ENCODE measurements at regions not wholly inside any gene's neighbourhood (a gene's known extent, or its start where the extent isn't known, plus 50 kb on each side); places are given as distances from the start of the nearest gene placed in this dataset.
A peak's percentile ranks its signal among the peaks of the same experiment; 100 is the strongest.

DNA sequence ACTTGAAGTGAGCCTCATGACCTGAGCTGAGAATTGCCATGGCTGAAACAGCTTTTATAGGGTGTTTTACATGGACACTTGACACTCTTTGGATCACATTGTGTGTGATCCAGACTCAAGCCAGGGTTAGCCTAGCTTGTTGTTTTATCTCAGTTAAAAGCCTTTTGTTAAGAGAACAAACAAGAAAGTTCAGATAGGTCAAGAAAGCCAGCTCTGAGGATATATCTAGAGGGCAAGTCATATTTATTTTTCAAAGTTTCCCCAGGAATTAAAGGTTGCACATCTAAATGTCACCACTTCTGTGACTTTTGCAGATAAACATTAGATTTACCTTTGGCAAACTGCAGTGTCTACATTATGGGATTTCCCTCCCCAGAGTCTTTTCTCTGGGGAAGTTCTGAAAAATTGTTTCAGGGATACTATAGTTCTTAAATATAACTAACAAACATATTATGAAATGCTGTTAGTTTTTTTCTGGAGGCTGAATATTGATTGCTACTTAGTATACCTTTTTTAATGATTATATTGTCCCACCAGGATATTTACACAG lies 134.5 kb downstream of the C9orf152 start (continued):
- TF ChIP-seq, protein P1, sequence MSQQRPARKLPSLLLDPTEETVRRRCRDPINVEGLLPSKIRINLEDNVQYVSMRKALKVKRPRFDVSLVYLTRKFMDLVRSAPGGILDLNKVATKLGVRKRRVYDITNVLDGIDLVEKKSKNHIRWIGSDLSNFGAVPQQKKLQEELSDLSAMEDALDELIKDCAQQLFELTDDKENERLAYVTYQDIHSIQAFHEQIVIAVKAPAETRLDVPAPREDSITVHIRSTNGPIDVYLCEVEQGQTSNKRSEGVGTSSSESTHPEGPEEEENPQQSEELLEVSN (IDR thresholded peaks at IDR 0.05; ENCODE audit: borderline replicate concordance, low read depth) = no peak

DNA sequence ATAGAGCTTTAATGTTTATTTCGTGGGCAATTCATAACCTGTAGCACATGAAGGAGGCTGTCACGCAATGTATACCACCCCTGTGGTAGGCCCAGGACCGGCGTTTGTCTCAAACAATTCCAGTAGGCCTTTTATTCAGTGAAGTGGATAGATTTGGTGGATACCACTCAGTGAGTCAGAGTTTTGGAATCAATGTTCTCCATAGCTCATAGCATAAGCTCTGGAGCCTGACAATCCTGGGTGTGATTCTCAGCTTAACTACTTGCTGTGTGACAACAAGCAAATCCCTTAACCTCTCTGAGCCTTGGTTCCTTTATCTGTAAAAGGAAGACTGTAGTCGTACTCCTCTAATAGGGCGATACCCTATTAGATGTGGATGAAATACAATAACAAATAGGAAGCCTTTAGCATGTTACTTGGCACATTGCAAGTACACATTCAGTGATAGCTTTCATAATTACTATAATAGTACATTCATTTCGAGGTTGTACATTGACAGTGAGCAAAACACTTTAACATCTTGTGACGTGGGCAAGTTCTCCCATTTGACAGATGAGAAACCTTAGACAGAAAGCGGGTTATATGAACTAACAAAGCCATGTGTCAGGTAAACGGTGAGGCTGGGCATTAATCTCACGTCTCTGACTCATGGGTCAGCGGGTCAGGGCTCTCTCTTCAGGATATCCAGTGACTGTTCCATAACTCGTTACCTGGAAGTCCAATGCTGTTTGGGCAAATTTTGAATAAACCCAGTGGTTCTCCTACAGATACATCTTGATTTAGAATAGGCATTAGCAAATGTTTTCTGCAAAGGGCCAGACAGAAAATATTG lies 130.8 kb downstream of the C9orf152 start:
- CTCF ChIA-PET = interaction anchor here (0.8 to 1.0 kb wide), 2 partner anchors 19 to 174 kb away, joined by 3 read pairs; no protein-coding TSS in a partner anchor
- peaks cover 33% of the 10 kb centered on the region for H3K4me1 ChIP-seq
- TF ChIP-seq, protein P2, sequence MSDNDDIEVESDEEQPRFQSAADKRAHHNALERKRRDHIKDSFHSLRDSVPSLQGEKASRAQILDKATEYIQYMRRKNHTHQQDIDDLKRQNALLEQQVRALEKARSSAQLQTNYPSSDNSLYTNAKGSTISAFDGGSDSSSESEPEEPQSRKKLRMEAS (IDR thresholded peaks at IDR 0.05) = no peak
- no peak for TF ChIP-seq EHF (CRISPR knock-in tag; IDR thresholded peaks at IDR 0.05)
- TF ChIP-seq ZFP36 (IDR thresholded peaks at IDR 0.05; ENCODE audit: borderline replicate concordance, partially characterized antibody) = peak; percentile 72
- TF ChIP-seq ZC3H11A (IDR thresholded peaks at IDR 0.05) = no peak
- POLR2A ChIA-PET = no interaction called here
- H3K9me3 ChIP-seq = no peaks in the 10 kb centered on the region
- 0 out of 6 replicates have a peak overlapping the region, but pooled peaks of 1 of the 2 experiments have one; percentile 3 for H3K27ac ChIP-seq
- DNase-seq (ENCODE audit: low read depth in 1 of 2, low spot score in 1 of 2) = no peak
- peak in 1 of 2 experiments; percentile 40; a peak in 2 of 6 replicates for ATAC-seq
- WGBS (ENCODE audit: missing lambda C conversion rate) = 72% methylated on average over 13 of the region's 13 CpGs
- H3K4me3 ChIP-seq = no peak overlapping the region
- FAIRE-seq = no peak
- no peak overlapping the region for H3K4me2 ChIP-seq

DNA sequence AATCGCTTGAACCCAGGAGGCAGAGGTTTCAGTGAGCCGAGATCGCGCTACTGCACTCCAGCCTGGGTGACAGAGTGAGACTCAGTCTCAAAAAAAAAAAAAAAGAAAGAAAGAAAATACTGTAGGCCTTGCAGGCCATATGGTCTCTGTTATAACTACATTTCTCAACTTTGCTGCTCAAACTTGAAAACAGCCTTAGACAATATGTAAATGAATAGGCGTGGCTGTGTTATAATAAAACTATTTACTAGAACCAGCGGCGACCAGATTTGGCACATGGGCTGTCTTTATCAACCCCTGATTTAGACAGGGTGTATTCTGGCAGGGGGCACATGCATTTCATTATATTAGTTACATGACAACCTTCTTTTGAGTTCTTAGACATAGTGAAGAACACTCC lies 130.0 kb downstream of the C9orf152 start:
- POLR2A ChIA-PET = no interaction called here
- no peak for ATAC-seq
- TF ChIP-seq TP53 (CRISPR knock-in tag; IDR thresholded peaks at IDR 0.05) (no peak), FOXS1 (CRISPR knock-in tag; IDR thresholded peaks at IDR 0.05) (no peak), NFE2L2 (conservative IDR thresholded peaks at IDR 0.05; ENCODE audit: low read length) (no peak), HOXA7 (CRISPR knock-in tag; IDR thresholded peaks at IDR 0.05) (no peak), KDM1A (IDR thresholded peaks at IDR 0.05; ENCODE audit: low read depth) (no peak), FOSL2 (IDR thresholded peaks at IDR 0.05) (no peak), FOSL2 (CRISPR knock-in tag; IDR thresholded peaks at IDR 0.05) (no peak), KDM5A (IDR thresholded peaks at IDR 0.05) (no peak), RARB (CRISPR knock-in tag; IDR thresholded peaks at IDR 0.05) (no peak), CEBPB (IDR thresholded peaks at IDR 0.05) (no peak), SREBF2 (IDR thresholded peaks at IDR 0.05) (no peak)
- TF ChIP-seq, protein P1 (IDR thresholded peaks at IDR 0.05; ENCODE audit: borderline replicate concordance, low read depth) = no peak
- TF ChIP-seq, protein P3, sequence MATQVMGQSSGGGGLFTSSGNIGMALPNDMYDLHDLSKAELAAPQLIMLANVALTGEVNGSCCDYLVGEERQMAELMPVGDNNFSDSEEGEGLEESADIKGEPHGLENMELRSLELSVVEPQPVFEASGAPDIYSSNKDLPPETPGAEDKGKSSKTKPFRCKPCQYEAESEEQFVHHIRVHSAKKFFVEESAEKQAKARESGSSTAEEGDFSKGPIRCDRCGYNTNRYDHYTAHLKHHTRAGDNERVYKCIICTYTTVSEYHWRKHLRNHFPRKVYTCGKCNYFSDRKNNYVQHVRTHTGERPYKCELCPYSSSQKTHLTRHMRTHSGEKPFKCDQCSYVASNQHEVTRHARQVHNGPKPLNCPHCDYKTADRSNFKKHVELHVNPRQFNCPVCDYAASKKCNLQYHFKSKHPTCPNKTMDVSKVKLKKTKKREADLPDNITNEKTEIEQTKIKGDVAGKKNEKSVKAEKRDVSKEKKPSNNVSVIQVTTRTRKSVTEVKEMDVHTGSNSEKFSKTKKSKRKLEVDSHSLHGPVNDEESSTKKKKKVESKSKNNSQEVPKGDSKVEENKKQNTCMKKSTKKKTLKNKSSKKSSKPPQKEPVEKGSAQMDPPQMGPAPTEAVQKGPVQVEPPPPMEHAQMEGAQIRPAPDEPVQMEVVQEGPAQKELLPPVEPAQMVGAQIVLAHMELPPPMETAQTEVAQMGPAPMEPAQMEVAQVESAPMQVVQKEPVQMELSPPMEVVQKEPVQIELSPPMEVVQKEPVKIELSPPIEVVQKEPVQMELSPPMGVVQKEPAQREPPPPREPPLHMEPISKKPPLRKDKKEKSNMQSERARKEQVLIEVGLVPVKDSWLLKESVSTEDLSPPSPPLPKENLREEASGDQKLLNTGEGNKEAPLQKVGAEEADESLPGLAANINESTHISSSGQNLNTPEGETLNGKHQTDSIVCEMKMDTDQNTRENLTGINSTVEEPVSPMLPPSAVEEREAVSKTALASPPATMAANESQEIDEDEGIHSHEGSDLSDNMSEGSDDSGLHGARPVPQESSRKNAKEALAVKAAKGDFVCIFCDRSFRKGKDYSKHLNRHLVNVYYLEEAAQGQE (IDR thresholded peaks at IDR 0.05) = no peak
- TF ChIP-seq, protein P4, sequence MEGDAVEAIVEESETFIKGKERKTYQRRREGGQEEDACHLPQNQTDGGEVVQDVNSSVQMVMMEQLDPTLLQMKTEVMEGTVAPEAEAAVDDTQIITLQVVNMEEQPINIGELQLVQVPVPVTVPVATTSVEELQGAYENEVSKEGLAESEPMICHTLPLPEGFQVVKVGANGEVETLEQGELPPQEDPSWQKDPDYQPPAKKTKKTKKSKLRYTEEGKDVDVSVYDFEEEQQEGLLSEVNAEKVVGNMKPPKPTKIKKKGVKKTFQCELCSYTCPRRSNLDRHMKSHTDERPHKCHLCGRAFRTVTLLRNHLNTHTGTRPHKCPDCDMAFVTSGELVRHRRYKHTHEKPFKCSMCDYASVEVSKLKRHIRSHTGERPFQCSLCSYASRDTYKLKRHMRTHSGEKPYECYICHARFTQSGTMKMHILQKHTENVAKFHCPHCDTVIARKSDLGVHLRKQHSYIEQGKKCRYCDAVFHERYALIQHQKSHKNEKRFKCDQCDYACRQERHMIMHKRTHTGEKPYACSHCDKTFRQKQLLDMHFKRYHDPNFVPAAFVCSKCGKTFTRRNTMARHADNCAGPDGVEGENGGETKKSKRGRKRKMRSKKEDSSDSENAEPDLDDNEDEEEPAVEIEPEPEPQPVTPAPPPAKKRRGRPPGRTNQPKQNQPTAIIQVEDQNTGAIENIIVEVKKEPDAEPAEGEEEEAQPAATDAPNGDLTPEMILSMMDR (IDR thresholded peaks at IDR 0.05) = no peak
- TF ChIP-seq, protein P5, sequence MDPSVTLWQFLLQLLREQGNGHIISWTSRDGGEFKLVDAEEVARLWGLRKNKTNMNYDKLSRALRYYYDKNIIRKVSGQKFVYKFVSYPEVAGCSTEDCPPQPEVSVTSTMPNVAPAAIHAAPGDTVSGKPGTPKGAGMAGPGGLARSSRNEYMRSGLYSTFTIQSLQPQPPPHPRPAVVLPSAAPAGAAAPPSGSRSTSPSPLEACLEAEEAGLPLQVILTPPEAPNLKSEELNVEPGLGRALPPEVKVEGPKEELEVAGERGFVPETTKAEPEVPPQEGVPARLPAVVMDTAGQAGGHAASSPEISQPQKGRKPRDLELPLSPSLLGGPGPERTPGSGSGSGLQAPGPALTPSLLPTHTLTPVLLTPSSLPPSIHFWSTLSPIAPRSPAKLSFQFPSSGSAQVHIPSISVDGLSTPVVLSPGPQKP (IDR thresholded peaks at IDR 0.05; ENCODE audit: low read depth, low read length) = no peak
- TF ChIP-seq, protein P6, sequence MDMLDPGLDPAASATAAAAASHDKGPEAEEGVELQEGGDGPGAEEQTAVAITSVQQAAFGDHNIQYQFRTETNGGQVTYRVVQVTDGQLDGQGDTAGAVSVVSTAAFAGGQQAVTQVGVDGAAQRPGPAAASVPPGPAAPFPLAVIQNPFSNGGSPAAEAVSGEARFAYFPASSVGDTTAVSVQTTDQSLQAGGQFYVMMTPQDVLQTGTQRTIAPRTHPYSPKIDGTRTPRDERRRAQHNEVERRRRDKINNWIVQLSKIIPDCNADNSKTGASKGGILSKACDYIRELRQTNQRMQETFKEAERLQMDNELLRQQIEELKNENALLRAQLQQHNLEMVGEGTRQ (IDR thresholded peaks at IDR 0.05) = no peak
- TF ChIP-seq, protein P7, sequence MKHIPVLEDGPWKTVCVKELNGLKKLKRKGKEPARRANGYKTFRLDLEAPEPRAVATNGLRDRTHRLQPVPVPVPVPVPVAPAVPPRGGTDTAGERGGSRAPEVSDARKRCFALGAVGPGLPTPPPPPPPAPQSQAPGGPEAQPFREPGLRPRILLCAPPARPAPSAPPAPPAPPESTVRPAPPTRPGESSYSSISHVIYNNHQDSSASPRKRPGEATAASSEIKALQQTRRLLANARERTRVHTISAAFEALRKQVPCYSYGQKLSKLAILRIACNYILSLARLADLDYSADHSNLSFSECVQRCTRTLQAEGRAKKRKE (CRISPR knock-in tag; IDR thresholded peaks at IDR 0.05; ENCODE audit: low read depth) = no peak
- TF ChIP-seq, protein P8, sequence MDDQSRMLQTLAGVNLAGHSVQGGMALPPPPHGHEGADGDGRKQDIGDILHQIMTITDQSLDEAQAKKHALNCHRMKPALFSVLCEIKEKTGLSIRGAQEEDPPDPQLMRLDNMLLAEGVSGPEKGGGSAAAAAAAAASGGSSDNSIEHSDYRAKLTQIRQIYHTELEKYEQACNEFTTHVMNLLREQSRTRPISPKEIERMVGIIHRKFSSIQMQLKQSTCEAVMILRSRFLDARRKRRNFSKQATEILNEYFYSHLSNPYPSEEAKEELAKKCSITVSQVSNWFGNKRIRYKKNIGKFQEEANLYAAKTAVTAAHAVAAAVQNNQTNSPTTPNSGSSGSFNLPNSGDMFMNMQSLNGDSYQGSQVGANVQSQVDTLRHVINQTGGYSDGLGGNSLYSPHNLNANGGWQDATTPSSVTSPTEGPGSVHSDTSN (IDR thresholded peaks at IDR 0.05) = no peak

More for the DNA sequence above, 130.0 kb downstream of the C9orf152 start:
- no peak overlapping the region for H3K4me2 ChIP-seq
- H3K9me3 ChIP-seq = no peaks in the 10 kb centered on the region
- H3K27ac ChIP-seq = no peak overlapping the region
- H3K4me3 ChIP-seq = no peak overlapping the region
- peaks cover 28% of the 10 kb centered on the region for H3K4me1 ChIP-seq
- CTCF ChIA-PET = interaction anchor here (0.8 to 1.6 kb wide), 4 partner anchors 19 to 175 kb away, joined by 3 to 15 read pairs (median 3); no protein-coding TSS in a partner anchor
- whole genome bisulfite sequencing (ENCODE audit: missing lambda C conversion rate) = 95% methylated on average over 7 of the region's 7 CpGs
- FAIRE-seq (no peak), DNase-seq (ENCODE audit: low read depth in 1 of 2, low spot score in 1 of 2) (no peak)

Measured in A549 (cell line).